ENCODE measurements at regions not wholly inside any gene's neighbourhood (a gene's known extent, or its start where the extent isn't known, plus 50 kb on each side); places are given as distances from the start of the nearest gene placed in this dataset.
"Not testable (repeated sequence)": the region's sequence is repeated elsewhere in the genome, so short reads cannot be mapped to it uniquely, and the experiment has no call there.

DNA sequence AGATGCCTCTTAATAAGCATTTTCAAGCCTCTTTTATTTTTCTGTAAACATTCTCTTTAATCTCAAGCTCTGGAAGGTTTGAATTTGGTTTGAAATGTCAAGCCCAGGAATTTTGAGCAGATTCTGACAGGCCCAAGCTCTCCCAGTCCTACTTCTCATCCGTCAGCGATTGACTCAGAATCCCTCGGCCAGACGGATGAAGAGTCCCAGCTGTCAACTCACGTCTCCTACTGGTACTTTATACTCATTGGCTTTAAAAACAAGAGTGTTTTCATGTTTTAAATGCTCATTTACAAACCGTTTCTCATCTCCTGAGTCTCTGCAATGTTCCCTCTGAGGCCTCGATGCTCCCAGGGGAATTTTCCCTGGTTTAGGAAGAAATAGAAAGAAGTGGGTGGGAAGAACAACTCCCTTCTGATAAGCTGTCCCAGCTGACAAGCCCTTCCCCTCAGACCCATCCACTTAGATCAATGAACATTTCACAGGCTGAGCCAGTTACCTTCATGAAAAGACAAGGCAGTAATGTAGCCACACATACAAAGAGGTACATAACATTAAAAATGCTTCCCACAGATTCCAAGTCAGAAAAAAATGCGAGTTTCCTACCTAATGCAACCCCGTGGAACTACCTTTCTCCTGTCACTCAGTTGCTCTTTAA, 478.2 kb upstream of the DPH6 start:
- Histone ChIP-seq H3K4me1 (ENCODE audit: insufficient read depth, low read length) (no peaks in the 10 kb centered on the region), H3K27me3 (ENCODE audit: insufficient read depth, low read length) (no peaks in the 10 kb centered on the region), H3K9ac (ENCODE audit: low read depth, low read length) (no peak overlapping the region), H3K4me3 (ENCODE audit: low read length) (no peak overlapping the region), H3K27ac (ENCODE audit: low read length) (no peak overlapping the region), H3K9me3 (ENCODE audit: insufficient read depth, low read depth, low read length) (no peaks in the 10 kb centered on the region), H3K36me3 (ENCODE audit: insufficient read depth, low read depth, low read length) (no peaks in the 10 kb centered on the region)

GRCh38 chr15:36026627-36027283, 480.8 kb upstream of the DPH6 start:
- H3K4me3 ChIP-seq (ENCODE audit: low read length): no peak overlapping the region
- H3K36me3 ChIP-seq (ENCODE audit: insufficient read depth, low read depth, low read length): no peaks in the 10 kb centered on the region
- H3K9ac ChIP-seq (ENCODE audit: low read depth, low read length): no peak overlapping the region
- no peaks in the 10 kb centered on the region for H3K9me3 ChIP-seq (ENCODE audit: insufficient read depth, low read depth, low read length)
- no peak overlapping the region for H3K27ac ChIP-seq (ENCODE audit: low read length)
- H3K27me3 ChIP-seq (ENCODE audit: insufficient read depth, low read length): no peaks in the 10 kb centered on the region
- H3K4me1 ChIP-seq (ENCODE audit: insufficient read depth, low read length): no peaks in the 10 kb centered on the region

GRCh38 chr15:36029606-36030210, 483.7 kb upstream of the DPH6 start:
- no peaks in the 10 kb centered on the region for H3K9me3 ChIP-seq (ENCODE audit: insufficient read depth, low read depth, low read length)
- no peak overlapping the region for H3K27ac ChIP-seq (ENCODE audit: low read length)
- no peak overlapping the region for H3K4me3 ChIP-seq (ENCODE audit: low read length)
- H3K9ac ChIP-seq (ENCODE audit: low read depth, low read length): no peak overlapping the region
- H3K27me3 ChIP-seq (ENCODE audit: insufficient read depth, low read length): no peaks in the 10 kb centered on the region
- H3K4me1 ChIP-seq (ENCODE audit: insufficient read depth, low read length): no peaks in the 10 kb centered on the region
- H3K36me3 ChIP-seq (ENCODE audit: insufficient read depth, low read depth, low read length): no peaks in the 10 kb centered on the region

DNA sequence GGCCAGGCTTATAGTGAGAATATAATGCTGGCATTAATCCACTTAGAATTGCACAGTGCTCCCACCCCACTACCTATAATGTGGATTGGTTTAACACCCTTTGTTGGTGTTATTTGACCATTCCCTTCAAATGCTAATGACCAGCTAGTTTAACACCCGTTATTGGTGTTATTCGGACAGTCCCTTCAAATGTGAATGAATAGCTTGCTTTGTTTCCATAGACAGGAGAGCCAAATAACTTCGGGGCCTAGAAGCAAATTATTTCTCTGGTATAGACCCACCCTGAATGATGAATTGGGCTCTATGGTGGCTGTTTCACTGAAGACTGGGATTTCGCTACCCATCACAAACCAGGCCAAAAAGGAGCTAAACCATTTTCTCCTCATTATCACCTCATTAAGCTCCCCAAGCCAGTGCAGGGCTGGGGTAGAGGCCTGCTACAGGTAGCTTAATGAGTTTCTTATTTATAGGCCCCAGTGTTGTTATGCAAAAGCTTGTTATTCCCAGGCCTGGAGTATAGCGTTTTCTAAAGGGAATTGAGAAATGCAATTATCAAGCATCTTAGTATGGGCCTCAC, 494.1 kb upstream of the DPH6 start:
- H3K36me3 ChIP-seq (ENCODE audit: insufficient read depth, low read depth, low read length): no peaks in the 10 kb centered on the region
- no peak overlapping the region for H3K4me3 ChIP-seq (ENCODE audit: low read length)
- no peak overlapping the region for H3K27ac ChIP-seq (ENCODE audit: low read length)
- H3K9me3 ChIP-seq (ENCODE audit: insufficient read depth, low read depth, low read length): no peaks in the 10 kb centered on the region
- peaks cover 10% of the 10 kb centered on the region; the same call in 1 of the 2 replicates for H3K27me3 ChIP-seq (ENCODE audit: insufficient read depth, low read length)
- no peak overlapping the region for H3K9ac ChIP-seq (ENCODE audit: low read depth, low read length)
- peaks cover 9% of the 10 kb centered on the region; the same call in 1 of the 2 replicates for H3K4me1 ChIP-seq (ENCODE audit: insufficient read depth, low read length)

DNA sequence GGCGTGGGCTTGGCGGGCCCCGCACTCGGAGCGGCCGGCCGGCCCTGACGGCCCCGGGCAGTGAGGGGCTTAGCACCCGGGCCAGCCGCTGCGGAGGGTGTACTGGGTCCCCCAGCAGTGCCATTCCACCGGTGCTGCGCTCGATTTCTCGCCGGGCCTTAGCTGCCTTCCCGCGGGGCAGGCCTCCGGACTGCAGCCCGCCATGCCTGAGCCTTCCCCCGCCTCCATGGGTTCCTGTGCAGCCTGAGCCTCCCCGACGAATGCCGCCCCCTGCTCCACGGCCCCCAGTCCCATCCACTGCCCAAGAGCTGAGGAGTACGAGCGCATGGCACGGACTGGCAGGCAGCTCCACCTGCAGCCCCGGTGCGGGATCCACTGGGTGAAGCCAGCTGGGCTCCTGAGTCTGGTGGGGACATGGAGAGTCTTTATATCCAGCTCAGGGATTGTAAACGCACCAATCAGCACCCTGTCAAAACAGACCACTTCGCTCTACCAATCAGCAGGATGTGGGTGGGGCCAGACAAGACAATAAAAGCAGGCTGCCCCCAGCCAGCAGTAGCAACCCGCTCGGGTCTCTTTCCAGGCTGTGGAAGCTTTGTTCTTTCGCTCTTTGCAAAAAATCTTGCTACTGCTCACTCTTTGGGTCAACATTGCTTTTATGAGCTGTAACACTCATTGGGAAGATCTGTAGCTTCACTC, 501.2 kb upstream of the DPH6 start:
- not testable (repeated sequence) for H3K36me3 ChIP-seq (ENCODE audit: insufficient read depth, low read depth, low read length); H3K27me3 ChIP-seq (ENCODE audit: insufficient read depth, low read length); H3K4me3 ChIP-seq (ENCODE audit: low read length); H3K4me1 ChIP-seq (ENCODE audit: insufficient read depth, low read length); H3K9ac ChIP-seq (ENCODE audit: low read depth, low read length); H3K27ac ChIP-seq (ENCODE audit: low read length); H3K9me3 ChIP-seq (ENCODE audit: insufficient read depth, low read depth, low read length)

- H3K9ac ChIP-seq (ENCODE audit: low read depth, low read length): no peak overlapping the region
- no peaks in the 10 kb centered on the region for H3K36me3 ChIP-seq (ENCODE audit: insufficient read depth, low read depth, low read length)
- H3K4me3 ChIP-seq (ENCODE audit: low read length): no peak overlapping the region
- H3K27ac ChIP-seq (ENCODE audit: low read length): no peak overlapping the region
- H3K9me3 ChIP-seq (ENCODE audit: insufficient read depth, low read depth, low read length): no peaks in the 10 kb centered on the region
- H3K27me3 ChIP-seq (ENCODE audit: insufficient read depth, low read length): no peaks in the 10 kb centered on the region
- peaks cover 4% of the 10 kb centered on the region; the same call in 1 of the 2 replicates for H3K4me1 ChIP-seq (ENCODE audit: insufficient read depth, low read length)
These were observed 504.9 kb upstream of the DPH6 start for GRCh38 chr15:36050899-36051298.

- not testable (repeated sequence) for H3K27me3 ChIP-seq (ENCODE audit: insufficient read depth, low read length); H3K36me3 ChIP-seq (ENCODE audit: insufficient read depth, low read depth, low read length); H3K4me1 ChIP-seq (ENCODE audit: insufficient read depth, low read length); H3K4me3 ChIP-seq (ENCODE audit: low read length); H3K9me3 ChIP-seq (ENCODE audit: insufficient read depth, low read depth, low read length); H3K9ac ChIP-seq (ENCODE audit: low read depth, low read length); H3K27ac ChIP-seq (ENCODE audit: low read length)
These were observed 506.7 kb upstream of the DPH6 start for GRCh38 chr15:36052641-36053040.

DNA sequence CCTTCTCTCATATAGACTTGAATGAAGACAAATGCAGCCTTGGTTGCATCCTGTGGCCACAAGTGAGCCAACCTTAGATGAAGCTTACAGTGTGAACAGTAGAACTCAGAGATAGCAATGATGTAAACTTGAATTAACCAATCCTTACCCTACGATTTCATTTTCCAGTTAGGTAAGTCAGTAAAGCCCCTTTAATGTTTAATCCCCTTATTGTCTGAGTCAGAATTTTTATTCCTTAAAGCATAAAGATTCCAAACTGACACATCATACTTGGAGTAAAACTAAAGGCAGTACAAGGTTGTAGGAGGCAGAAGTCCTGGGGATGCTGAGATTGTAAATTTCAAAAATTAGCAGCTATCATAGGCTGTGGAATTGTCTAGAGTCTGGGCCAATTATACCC, 507.8 kb upstream of the DPH6 start:
- Histone ChIP-seq H3K27me3 (ENCODE audit: insufficient read depth, low read length) (no peaks in the 10 kb centered on the region), H3K36me3 (ENCODE audit: insufficient read depth, low read depth, low read length) (no peaks in the 10 kb centered on the region), H3K27ac (ENCODE audit: low read length) (no peak overlapping the region), H3K9me3 (ENCODE audit: insufficient read depth, low read depth, low read length) (no peaks in the 10 kb centered on the region), H3K4me3 (ENCODE audit: low read length) (no peak overlapping the region), H3K4me1 (ENCODE audit: insufficient read depth, low read length) (peaks cover 4% of the 10 kb centered on the region; the same call in 1 of the 2 replicates), H3K9ac (ENCODE audit: low read depth, low read length) (no peak overlapping the region)

GRCh38 chr15:36059596-36059995, 513.6 kb upstream of the DPH6 start:
- Histone ChIP-seq H3K27ac (ENCODE audit: low read length) (no peak overlapping the region), H3K36me3 (ENCODE audit: insufficient read depth, low read depth, low read length) (no peaks in the 10 kb centered on the region), H3K4me3 (ENCODE audit: low read length) (no peak overlapping the region), H3K9me3 (ENCODE audit: insufficient read depth, low read depth, low read length) (no peaks in the 10 kb centered on the region), H3K4me1 (ENCODE audit: insufficient read depth, low read length) (no peaks in the 10 kb centered on the region), H3K9ac (ENCODE audit: low read depth, low read length) (no peak overlapping the region), H3K27me3 (ENCODE audit: insufficient read depth, low read length) (no peaks in the 10 kb centered on the region)

GRCh38 chr15:36062357-36062756, 516.4 kb upstream of the DPH6 start:
- Histone ChIP-seq H3K9me3 (ENCODE audit: insufficient read depth, low read depth, low read length) (0 out of 2 replicates have a peak, but pooled peaks cover 2% of the 10 kb centered on the region), H3K4me3 (ENCODE audit: low read length) (no peak overlapping the region), H3K9ac (ENCODE audit: low read depth, low read length) (no peak overlapping the region), H3K4me1 (ENCODE audit: insufficient read depth, low read length) (no peaks in the 10 kb centered on the region), H3K36me3 (ENCODE audit: insufficient read depth, low read depth, low read length) (no peaks in the 10 kb centered on the region), H3K27ac (ENCODE audit: low read length) (no peak overlapping the region), H3K27me3 (ENCODE audit: insufficient read depth, low read length) (no peaks in the 10 kb centered on the region)

DNA sequence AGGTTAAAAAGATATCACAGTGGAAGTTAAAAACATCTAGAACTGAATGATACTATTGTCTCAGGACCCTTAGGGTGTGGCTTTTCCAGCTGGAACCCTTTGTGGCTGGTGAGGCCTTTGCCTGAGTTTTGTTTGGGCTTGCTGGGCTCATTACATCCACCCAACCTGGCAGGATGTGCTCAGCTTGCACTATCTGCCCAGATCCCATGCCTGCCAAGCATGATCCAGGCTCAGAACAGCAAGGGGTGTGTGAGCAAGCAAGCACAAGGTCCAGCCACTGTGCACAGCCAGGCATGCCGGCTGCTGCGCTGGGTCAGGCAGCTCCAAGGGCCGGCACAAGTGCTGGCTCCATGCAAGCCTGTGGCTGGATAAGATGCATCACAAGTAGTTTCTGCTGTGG, 512.7 kb upstream of the CDIN1 start:
- Histone ChIP-seq H3K9me3 (ENCODE audit: insufficient read depth, low read depth, low read length) (0 out of 2 replicates have a peak, but pooled peaks cover 4% of the 10 kb centered on the region), H3K9ac (ENCODE audit: low read depth, low read length) (no peak overlapping the region), H3K4me3 (ENCODE audit: low read length) (no peak overlapping the region), H3K4me1 (ENCODE audit: insufficient read depth, low read length) (peaks cover 2% of the 10 kb centered on the region), H3K36me3 (ENCODE audit: insufficient read depth, low read depth, low read length) (no peaks in the 10 kb centered on the region), H3K27ac (ENCODE audit: low read length) (no peak overlapping the region), H3K27me3 (ENCODE audit: insufficient read depth, low read length) (no peaks in the 10 kb centered on the region)

Data from iPS-20b (cell line).